ENCODE measurements at regions not wholly inside any gene's neighbourhood (a gene's known extent, or its start where the extent isn't known, plus 50 kb on each side); places are given as distances from the start of the nearest gene placed in this dataset.

DNA sequence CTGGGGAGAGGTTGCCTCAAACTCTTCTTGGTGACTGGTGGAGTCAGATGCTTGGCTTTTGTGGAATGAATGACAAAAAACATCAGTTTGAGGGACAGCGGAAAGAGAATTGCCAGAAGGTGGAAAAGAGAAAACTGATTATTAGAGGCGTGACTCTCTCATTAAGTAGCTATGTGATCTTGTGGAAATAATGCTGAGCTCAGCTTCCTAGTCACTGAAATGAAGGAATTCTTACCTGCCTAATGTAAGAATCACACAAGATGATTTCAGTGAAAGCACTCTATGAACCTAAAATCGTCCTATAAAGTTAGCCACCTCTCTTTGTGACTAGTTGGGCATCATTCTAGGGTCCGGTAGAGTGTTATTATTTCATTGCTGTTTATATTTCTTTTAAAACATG is 498.8 kb downstream of the TMEM135 start:
- TF ChIP-seq, protein P1, sequence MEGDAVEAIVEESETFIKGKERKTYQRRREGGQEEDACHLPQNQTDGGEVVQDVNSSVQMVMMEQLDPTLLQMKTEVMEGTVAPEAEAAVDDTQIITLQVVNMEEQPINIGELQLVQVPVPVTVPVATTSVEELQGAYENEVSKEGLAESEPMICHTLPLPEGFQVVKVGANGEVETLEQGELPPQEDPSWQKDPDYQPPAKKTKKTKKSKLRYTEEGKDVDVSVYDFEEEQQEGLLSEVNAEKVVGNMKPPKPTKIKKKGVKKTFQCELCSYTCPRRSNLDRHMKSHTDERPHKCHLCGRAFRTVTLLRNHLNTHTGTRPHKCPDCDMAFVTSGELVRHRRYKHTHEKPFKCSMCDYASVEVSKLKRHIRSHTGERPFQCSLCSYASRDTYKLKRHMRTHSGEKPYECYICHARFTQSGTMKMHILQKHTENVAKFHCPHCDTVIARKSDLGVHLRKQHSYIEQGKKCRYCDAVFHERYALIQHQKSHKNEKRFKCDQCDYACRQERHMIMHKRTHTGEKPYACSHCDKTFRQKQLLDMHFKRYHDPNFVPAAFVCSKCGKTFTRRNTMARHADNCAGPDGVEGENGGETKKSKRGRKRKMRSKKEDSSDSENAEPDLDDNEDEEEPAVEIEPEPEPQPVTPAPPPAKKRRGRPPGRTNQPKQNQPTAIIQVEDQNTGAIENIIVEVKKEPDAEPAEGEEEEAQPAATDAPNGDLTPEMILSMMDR (IDR thresholded peaks at IDR 0.05) = no peak
- TF ChIP-seq EP300 (IDR thresholded peaks at IDR 0.05) = no peak

All from ovary (tissue), 3 donors.